GM12872 (cell line): ENCODE measurements at regions not wholly inside any gene's neighbourhood (a gene's known extent, or its start where the extent isn't known, plus 50 kb on each side); places are given as distances from the start of the nearest gene placed in this dataset.
A peak's percentile ranks its signal among the peaks of the same experiment; 100 is the strongest.

Experiments used
- TF ChIP-seq, protein P1 (sequence below): IDR thresholded peaks from 3 replicates; pipeline ENCODE4 v1.5.1; 2011; ENCODE audit warnings: low read depth, mild to moderate bottlenecking, low read length, moderate library complexity; ENCODE audit not compliant: insufficient read depth

DNA sequence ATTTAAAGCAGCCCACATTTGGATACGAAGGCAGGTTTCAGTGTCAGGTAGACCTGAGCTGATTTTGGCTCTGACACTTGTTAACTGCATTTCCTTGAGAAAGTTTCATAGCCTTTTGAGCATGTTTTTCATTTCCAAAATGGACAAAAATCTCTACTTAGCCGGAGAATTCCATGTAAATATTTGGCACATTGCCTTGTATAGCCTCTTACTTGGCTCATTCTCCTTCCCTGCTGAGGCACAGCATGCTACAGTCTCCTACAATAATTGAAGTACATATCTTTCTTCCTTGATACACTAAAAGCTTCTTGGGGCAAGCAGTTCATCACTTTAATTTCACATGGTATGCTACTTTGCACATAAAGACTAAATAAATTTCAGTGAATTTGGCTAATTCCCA is 772.2 kb upstream of the CHAC2 start:
- TF ChIP-seq, protein P1, sequence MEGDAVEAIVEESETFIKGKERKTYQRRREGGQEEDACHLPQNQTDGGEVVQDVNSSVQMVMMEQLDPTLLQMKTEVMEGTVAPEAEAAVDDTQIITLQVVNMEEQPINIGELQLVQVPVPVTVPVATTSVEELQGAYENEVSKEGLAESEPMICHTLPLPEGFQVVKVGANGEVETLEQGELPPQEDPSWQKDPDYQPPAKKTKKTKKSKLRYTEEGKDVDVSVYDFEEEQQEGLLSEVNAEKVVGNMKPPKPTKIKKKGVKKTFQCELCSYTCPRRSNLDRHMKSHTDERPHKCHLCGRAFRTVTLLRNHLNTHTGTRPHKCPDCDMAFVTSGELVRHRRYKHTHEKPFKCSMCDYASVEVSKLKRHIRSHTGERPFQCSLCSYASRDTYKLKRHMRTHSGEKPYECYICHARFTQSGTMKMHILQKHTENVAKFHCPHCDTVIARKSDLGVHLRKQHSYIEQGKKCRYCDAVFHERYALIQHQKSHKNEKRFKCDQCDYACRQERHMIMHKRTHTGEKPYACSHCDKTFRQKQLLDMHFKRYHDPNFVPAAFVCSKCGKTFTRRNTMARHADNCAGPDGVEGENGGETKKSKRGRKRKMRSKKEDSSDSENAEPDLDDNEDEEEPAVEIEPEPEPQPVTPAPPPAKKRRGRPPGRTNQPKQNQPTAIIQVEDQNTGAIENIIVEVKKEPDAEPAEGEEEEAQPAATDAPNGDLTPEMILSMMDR, result no peak

DNA sequence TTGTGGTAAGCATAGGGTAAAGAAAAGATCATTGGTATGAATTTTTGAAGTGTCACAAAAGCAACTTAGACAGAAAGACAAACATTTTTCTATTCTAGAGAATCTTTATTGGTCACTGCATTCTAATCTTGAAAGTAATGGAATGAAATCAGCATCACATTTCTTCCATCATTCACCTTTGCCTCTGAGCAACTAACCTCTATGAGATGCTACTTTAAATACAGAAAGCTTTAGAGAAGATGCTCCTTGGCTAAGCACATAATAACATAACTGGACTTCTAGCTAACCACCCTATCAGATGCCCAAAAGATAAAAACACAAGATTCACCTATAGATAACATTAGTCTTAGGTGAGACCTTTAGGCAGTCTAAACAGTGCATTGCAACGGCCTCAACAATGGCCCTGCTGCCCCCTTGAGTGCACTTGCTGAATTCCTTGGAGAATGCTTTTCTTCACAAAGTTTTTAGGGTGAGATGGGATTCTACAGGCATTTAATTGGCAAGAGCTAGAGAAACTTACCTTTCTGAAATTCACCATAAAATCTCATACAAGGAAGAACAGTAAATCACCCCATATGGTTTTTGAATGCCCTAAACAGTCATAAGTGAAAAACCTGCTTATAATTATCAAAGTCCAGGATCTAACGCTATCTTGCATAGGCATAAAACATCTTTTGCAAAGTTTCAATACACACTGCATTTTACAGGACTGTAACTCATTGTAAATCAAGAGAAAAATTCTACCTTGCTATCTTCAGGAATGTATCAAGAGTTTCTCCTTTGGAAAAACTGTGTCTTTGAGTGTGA is 791.3 kb upstream of the CHAC2 start:
- TF ChIP-seq, protein P1, result peak; percentile 57

DNA sequence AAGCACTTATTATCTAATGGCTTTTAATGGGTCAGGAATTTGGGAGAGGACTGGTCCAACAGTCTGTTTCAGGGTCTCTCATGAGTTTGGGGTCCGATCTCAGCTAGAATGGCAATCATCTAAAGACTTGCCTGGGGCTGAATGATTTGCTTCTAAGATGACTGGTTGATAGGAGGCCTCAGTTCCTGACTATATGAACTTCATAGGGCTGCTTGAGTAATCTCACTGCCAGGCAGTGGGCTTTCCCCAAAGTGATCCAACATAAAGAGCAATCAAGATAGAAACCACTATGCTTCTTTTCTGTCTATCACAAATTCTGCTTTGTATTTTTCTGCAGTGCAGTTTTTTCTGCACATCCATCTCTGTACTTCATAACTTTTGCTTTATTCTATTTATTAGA is 793.5 kb upstream of the CHAC2 start:
- TF ChIP-seq, protein P1, result no peak

DNA sequence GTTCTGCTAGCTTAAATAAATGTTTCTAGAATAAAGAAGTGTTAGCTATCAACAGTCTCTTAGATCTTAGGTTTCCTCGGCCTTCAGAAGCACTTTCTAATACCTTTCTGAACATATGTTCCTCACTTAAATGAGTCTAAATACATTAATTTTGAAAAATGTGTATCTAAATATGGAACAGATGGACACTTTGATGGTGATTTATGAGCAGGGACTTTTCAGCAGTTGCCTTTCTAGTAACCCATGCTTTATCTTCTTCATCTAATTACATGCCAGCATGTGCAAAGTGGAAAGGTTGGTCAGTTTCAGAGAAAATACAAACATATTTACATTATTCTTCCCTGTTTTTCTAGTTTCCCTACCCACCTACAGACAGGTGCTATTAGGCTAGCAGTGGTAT is 797.0 kb upstream of the CHAC2 start:
- TF ChIP-seq, protein P1, result no peak

DNA sequence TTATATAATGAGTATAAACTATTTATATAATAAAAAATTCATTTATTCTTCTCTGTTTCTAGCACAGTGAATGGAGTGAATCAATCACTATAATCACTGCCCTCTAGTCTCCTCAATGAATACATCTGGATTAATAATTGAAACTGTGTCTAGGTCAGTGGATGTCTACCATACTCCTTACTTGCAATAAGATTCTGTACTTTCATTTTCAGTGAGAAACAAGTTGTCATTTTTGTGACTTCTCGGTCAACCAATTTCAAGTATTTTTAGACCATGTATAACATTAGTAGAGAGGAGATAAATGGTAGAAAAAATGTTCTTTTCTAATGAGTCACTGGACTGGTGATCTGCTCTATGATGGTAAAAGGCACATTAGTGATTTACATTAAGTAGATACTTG is 799.6 kb upstream of the CHAC2 start:
- TF ChIP-seq, protein P1, result no peak

DNA sequence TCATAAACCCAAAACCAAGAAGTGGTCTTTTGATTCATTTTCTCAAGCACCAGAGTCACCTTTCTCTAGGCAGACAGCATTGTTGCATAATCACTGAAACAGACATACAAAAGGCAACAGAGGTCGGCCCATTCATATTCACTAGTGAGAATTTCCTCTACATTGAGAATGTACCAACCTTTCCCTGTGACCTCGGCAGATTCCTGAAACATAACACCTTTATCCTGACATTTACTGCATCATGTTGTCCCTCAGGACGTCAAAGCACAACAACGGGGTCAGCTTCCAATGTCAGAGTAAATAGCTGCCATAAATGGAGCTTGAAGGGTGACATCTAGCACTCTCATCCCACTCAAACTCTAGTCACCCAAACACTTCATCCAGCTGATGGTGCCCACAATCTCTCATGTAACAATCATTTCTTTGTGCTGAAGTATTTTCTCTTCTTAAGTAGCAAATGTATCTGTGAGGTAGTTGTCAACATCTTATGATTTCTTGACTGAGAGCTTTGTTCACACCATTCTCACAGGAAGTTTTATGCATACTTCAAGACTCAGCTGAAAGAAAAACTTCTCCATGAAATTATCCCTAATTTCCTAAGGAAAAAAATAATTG is 802.6 kb upstream of the CHAC2 start:
- TF ChIP-seq, protein P1, result no peak

DNA sequence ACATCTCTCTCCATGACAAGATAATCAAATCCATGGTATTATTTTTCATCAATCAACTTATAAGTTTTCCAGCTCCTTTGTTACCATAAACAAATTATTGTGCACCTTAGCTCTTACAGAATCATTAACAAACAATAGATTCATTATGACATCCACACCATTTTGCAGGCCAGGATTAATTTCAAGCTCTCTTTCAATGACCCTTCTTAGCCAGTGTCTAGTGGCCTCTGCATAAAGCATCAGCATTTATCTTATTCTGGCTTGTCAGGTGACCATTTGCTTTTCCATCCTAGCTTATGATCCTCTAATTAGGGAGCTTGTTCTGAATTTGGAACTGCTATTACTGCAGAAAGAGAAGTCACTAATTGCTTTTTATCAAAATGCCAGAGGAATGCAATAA is 806.2 kb upstream of the CHAC2 start:
- TF ChIP-seq, protein P1, result no peak
